ENCODE measurements at regions not wholly inside any gene's neighbourhood (a gene's known extent, or its start where the extent isn't known, plus 50 kb on each side); places are given as distances from the start of the nearest gene placed in this dataset.

DNA sequence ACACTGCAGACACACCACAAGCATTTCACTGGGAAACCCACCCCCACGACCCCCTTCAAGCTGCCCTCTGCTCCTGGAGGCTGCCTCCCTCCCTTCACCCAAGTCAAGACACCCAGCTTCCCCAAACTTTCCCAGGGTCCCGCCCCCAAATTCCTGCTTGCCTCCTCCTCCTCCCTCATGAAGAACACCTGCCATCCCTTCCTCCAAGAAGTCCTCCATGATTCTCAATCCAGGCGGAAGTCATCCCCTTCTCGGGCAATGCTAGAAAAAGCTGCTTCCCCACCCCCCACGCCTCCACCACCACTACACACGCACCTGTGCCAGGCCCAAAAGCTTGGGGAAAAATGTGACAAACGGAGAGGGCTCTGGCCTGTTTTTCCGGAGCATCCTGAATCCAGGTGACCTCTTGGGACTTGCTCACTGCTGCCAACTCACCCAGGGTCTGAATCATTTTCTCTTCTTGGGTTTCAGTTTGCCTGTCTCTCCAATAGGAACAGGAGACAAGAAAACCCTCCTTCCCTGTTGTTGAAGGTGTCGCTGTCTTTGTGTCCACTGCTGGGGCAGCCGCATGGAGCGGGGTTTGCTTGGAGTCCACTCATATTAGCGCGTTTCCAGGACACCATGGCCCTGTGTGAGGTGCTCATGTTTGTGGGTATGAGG, 101.0 kb upstream of the CASZ1 start:
- H3K4me1 ChIP-seq (ENCODE audit: control insufficient read depth in 1 of 2, insufficient read depth in 2 of 2, low read length in 2 of 2): no peaks in the 10 kb centered on the region
- 93% methylated on average over 8 of the region's 13 CpGs for WGBS (ENCODE audit: insufficient coverage)
- H4K20me1 ChIP-seq (ENCODE audit: insufficient read depth, low read length): no peaks in the 10 kb centered on the region
- H3K4me3 ChIP-seq (replicated peaks in 1 of 3; ENCODE audit: low read depth in 2 of 3, low read length in 3 of 3): no peak overlapping the region
- no peaks in the 10 kb centered on the region for H3K79me2 ChIP-seq (ENCODE audit: insufficient read depth, low read length)
- no peak overlapping the region for H3K27ac ChIP-seq (ENCODE audit: low read depth in 1 of 2, low read length in 2 of 2)
- no peak overlapping the region for H3K9ac ChIP-seq (ENCODE audit: insufficient read depth, low read length, poor library complexity, severe bottlenecking)
- Mint-ChIP-seq H3K9me3 (no peaks in the 10 kb centered on the region), H3K36me3 (no peaks in the 10 kb centered on the region), H3K4me1 (peaks cover 3% of the 10 kb centered on the region), H3K4me3 (no peak overlapping the region), H3K27me3 (ENCODE audit: low read depth in 3 of 3) (peaks cover 4 to 8% (median 8%) of the 10 kb centered on the region in 3 donors), H3K27ac (no peak overlapping the region)
- intact Hi-C loops (cut with micrococcal nuclease): no loop called here
- no peak overlapping the region for H2AFZ ChIP-seq (ENCODE audit: insufficient read depth, low read depth, low read length, poor library complexity, severe bottlenecking)
- TF ChIP-seq, protein P1, sequence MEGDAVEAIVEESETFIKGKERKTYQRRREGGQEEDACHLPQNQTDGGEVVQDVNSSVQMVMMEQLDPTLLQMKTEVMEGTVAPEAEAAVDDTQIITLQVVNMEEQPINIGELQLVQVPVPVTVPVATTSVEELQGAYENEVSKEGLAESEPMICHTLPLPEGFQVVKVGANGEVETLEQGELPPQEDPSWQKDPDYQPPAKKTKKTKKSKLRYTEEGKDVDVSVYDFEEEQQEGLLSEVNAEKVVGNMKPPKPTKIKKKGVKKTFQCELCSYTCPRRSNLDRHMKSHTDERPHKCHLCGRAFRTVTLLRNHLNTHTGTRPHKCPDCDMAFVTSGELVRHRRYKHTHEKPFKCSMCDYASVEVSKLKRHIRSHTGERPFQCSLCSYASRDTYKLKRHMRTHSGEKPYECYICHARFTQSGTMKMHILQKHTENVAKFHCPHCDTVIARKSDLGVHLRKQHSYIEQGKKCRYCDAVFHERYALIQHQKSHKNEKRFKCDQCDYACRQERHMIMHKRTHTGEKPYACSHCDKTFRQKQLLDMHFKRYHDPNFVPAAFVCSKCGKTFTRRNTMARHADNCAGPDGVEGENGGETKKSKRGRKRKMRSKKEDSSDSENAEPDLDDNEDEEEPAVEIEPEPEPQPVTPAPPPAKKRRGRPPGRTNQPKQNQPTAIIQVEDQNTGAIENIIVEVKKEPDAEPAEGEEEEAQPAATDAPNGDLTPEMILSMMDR (IDR thresholded peaks at IDR 0.05): no peak
- no peaks in the 10 kb centered on the region for H3K27me3 ChIP-seq (ENCODE audit: control insufficient read depth in 2 of 2, insufficient read depth in 2 of 2, low read length in 2 of 2)
- H3K36me3 ChIP-seq (replicated peaks in 1 of 2; ENCODE audit: control insufficient read depth in 1 of 2, insufficient read depth in 2 of 2, low read length in 2 of 2): no peaks in the 10 kb centered on the region
- H3K9me3 ChIP-seq (replicated peaks in 1 of 2; ENCODE audit: control insufficient read depth in 1 of 2, insufficient read depth in 1 of 2, low read length in 2 of 2): no peaks in the 10 kb centered on the region
- no peak for DNase-seq
- H3K4me2 ChIP-seq (replicated peaks; ENCODE audit: extremely low read depth, low read length, poor library complexity, severe bottlenecking): no peak overlapping the region

- Histone ChIP-seq H3K4me1 (ENCODE audit: control insufficient read depth in 1 of 2, insufficient read depth in 2 of 2, low read length in 2 of 2) (no peaks in the 10 kb centered on the region), H4K20me1 (ENCODE audit: insufficient read depth, low read length) (no peaks in the 10 kb centered on the region), H3K4me3 (replicated peaks in 1 of 3; ENCODE audit: low read depth in 2 of 3, low read length in 3 of 3) (no peak overlapping the region), H3K36me3 (replicated peaks in 1 of 2; ENCODE audit: control insufficient read depth in 1 of 2, insufficient read depth in 2 of 2, low read length in 2 of 2) (no peaks in the 10 kb centered on the region), H3K9me3 (replicated peaks in 1 of 2; ENCODE audit: control insufficient read depth in 1 of 2, insufficient read depth in 1 of 2, low read length in 2 of 2) (no peaks in the 10 kb centered on the region), H3K27me3 (ENCODE audit: control insufficient read depth in 2 of 2, insufficient read depth in 2 of 2, low read length in 2 of 2) (no peaks in the 10 kb centered on the region), H3K79me2 (ENCODE audit: insufficient read depth, low read length) (no peaks in the 10 kb centered on the region), H2AFZ (ENCODE audit: insufficient read depth, low read depth, low read length, poor library complexity, severe bottlenecking) (no peak overlapping the region), H3K4me2 (replicated peaks; ENCODE audit: extremely low read depth, low read length, poor library complexity, severe bottlenecking) (no peak overlapping the region), H3K27ac (ENCODE audit: low read depth in 1 of 2, low read length in 2 of 2) (no peak overlapping the region), H3K9ac (ENCODE audit: insufficient read depth, low read length, poor library complexity, severe bottlenecking) (no peak overlapping the region)
- no peak overlapping the region for H3K4me3 Mint-ChIP-seq
- DNase-seq: no peak
- WGBS (ENCODE audit: insufficient coverage): 13% methylated on average over 9 of the region's 17 CpGs
- intact Hi-C loops (cut with micrococcal nuclease): no loop called here
- no peak overlapping the region for H3K27ac Mint-ChIP-seq
- peaks cover 2 to 8% (median 6%) of the 10 kb centered on the region in 3 donors for H3K27me3 Mint-ChIP-seq (ENCODE audit: low read depth in 3 of 3)
- no peaks in the 10 kb centered on the region for H3K9me3 Mint-ChIP-seq
- H3K4me1 Mint-ChIP-seq: peaks cover 3% of the 10 kb centered on the region
- TF ChIP-seq, protein P1 (IDR thresholded peaks at IDR 0.05): no peak
- no peaks in the 10 kb centered on the region for H3K36me3 Mint-ChIP-seq
Measured at GRCh38 chr1:10897981-10898728, 101.7 kb upstream of the CASZ1 start.

All from CD14-positive monocyte (primary cell).